ENCODE measurements at regions not wholly inside any gene's neighbourhood (a gene's known extent, or its start where the extent isn't known, plus 50 kb on each side); places are given as distances from the start of the nearest gene placed in this dataset.

- Histone ChIP-seq H3K4me3 (ENCODE audit: low read length, poor library complexity, severe bottlenecking) (no peak overlapping the region), H3K9me3 (ENCODE audit: insufficient read depth, low read depth, low read length) (no peaks in the 10 kb centered on the region), H3K9ac (ENCODE audit: low read depth, low read length, poor library complexity, severe bottlenecking) (no peak overlapping the region), H3K4me2 (ENCODE audit: low read depth, low read length, poor library complexity, severe bottlenecking) (no peak overlapping the region), H3K36me3 (ENCODE audit: insufficient read depth, low read length) (no peaks in the 10 kb centered on the region), H2AFZ (ENCODE audit: low read length) (no peak overlapping the region), H3F3A (ENCODE audit: low read depth) (no peaks in the 10 kb centered on the region), H3K79me2 (ENCODE audit: insufficient read depth, low read length) (no peaks in the 10 kb centered on the region), H3K9me2 (replicated peaks; ENCODE audit: low read depth, low read length) (no peaks in the 10 kb centered on the region), H3K4me1 (ENCODE audit: insufficient read depth, low read length, poor library complexity, severe bottlenecking) (peaks cover 16% of the 10 kb centered on the region), H4K20me1 (ENCODE audit: insufficient read depth, low read length, poor library complexity, severe bottlenecking) (no peaks in the 10 kb centered on the region), H3K27me3 (ENCODE audit: insufficient read depth, low read length, poor library complexity, severe bottlenecking) (peaks cover 12% of the 10 kb centered on the region)
- no peak for TF ChIP-seq EZH2phosphoT487 (IDR thresholded peaks at IDR 0.05; ENCODE audit: borderline replicate concordance)
- TF ChIP-seq, protein P1, sequence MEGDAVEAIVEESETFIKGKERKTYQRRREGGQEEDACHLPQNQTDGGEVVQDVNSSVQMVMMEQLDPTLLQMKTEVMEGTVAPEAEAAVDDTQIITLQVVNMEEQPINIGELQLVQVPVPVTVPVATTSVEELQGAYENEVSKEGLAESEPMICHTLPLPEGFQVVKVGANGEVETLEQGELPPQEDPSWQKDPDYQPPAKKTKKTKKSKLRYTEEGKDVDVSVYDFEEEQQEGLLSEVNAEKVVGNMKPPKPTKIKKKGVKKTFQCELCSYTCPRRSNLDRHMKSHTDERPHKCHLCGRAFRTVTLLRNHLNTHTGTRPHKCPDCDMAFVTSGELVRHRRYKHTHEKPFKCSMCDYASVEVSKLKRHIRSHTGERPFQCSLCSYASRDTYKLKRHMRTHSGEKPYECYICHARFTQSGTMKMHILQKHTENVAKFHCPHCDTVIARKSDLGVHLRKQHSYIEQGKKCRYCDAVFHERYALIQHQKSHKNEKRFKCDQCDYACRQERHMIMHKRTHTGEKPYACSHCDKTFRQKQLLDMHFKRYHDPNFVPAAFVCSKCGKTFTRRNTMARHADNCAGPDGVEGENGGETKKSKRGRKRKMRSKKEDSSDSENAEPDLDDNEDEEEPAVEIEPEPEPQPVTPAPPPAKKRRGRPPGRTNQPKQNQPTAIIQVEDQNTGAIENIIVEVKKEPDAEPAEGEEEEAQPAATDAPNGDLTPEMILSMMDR (conservative IDR thresholded peaks at IDR 0.05; ENCODE audit: low read length) = no peak
Measured at GRCh38 chr10:91036807-91037411, 116.0 kb upstream of the ANKRD1 start.

DNA sequence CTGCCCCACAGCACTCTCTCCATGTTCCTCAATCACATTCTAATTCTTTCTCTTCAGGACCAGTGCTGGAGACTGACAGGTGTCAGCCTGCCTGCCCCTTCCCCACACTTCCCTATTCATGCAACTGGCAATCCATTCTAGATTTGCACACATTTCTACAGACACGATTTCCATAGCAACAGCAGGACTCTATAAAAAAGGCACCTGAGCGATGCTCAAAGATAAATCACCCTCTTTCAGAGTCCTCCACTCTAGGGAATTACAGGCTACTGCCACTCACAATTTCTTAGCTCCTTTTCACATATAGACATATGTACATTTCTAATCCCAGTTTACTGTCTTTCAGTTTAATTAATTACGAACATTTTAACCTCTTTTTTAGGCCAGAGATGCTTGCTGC, 118.1 kb upstream of the ANKRD1 start:
- TF ChIP-seq EZH2phosphoT487 (IDR thresholded peaks at IDR 0.05; ENCODE audit: borderline replicate concordance) = no peak
- TF ChIP-seq, protein P1 (conservative IDR thresholded peaks at IDR 0.05; ENCODE audit: low read length) = no peak
- Histone ChIP-seq H3K79me2 (ENCODE audit: insufficient read depth, low read length) (no peaks in the 10 kb centered on the region), H3K4me2 (ENCODE audit: low read depth, low read length, poor library complexity, severe bottlenecking) (no peak overlapping the region), H3K9me3 (ENCODE audit: insufficient read depth, low read depth, low read length) (no peaks in the 10 kb centered on the region), H3K9me2 (replicated peaks; ENCODE audit: low read depth, low read length) (no peaks in the 10 kb centered on the region), H3K36me3 (ENCODE audit: insufficient read depth, low read length) (no peaks in the 10 kb centered on the region), H3K9ac (ENCODE audit: low read depth, low read length, poor library complexity, severe bottlenecking) (no peak overlapping the region), H3F3A (ENCODE audit: low read depth) (no peaks in the 10 kb centered on the region), H4K20me1 (ENCODE audit: insufficient read depth, low read length, poor library complexity, severe bottlenecking) (no peaks in the 10 kb centered on the region), H3K27me3 (ENCODE audit: insufficient read depth, low read length, poor library complexity, severe bottlenecking) (peaks cover 12% of the 10 kb centered on the region), H3K4me3 (ENCODE audit: low read length, poor library complexity, severe bottlenecking) (no peak overlapping the region), H3K4me1 (ENCODE audit: insufficient read depth, low read length, poor library complexity, severe bottlenecking) (peaks cover 9% of the 10 kb centered on the region), H2AFZ (ENCODE audit: low read length) (no peak overlapping the region)

DNA sequence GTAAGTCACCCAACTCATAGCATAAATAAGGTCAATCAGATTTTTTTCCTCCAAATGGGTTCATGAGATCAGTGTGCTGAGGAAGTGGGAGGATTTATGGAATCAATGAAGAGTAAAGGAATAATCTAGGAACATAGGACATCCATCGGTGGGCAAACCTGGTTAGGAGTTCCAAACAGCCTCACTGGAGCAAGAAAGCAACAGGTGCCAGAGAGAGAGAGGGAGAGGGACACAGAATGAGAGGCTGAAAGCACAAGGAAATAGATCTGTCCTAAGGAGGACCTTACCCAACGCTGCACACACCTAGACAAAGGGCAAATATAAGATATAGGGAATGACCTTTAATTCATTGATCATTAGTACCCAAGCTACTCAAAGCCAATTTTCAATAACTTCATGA, 119.5 kb upstream of the ANKRD1 start:
- H3K4me2 ChIP-seq (ENCODE audit: low read depth, low read length, poor library complexity, severe bottlenecking) = no peak overlapping the region
- no peaks in the 10 kb centered on the region for H3K4me1 ChIP-seq (ENCODE audit: insufficient read depth, low read length, poor library complexity, severe bottlenecking)
- H3K9me2 ChIP-seq (replicated peaks; ENCODE audit: low read depth, low read length) = no peaks in the 10 kb centered on the region
- no peaks in the 10 kb centered on the region for H3F3A ChIP-seq (ENCODE audit: low read depth)
- H3K9ac ChIP-seq (ENCODE audit: low read depth, low read length, poor library complexity, severe bottlenecking) = no peak overlapping the region
- no peak overlapping the region for H3K4me3 ChIP-seq (ENCODE audit: low read length, poor library complexity, severe bottlenecking)
- TF ChIP-seq, protein P1 (conservative IDR thresholded peaks at IDR 0.05; ENCODE audit: low read length) = no peak
- TF ChIP-seq EZH2phosphoT487 (IDR thresholded peaks at IDR 0.05; ENCODE audit: borderline replicate concordance) = no peak
- peaks cover 12% of the 10 kb centered on the region for H3K27me3 ChIP-seq (ENCODE audit: insufficient read depth, low read length, poor library complexity, severe bottlenecking)
- no peaks in the 10 kb centered on the region for H4K20me1 ChIP-seq (ENCODE audit: insufficient read depth, low read length, poor library complexity, severe bottlenecking)
- no peaks in the 10 kb centered on the region for H3K79me2 ChIP-seq (ENCODE audit: insufficient read depth, low read length)
- H3K9me3 ChIP-seq (ENCODE audit: insufficient read depth, low read depth, low read length) = no peaks in the 10 kb centered on the region
- no peak overlapping the region for H2AFZ ChIP-seq (ENCODE audit: low read length)
- no peaks in the 10 kb centered on the region for H3K36me3 ChIP-seq (ENCODE audit: insufficient read depth, low read length)

Data from Loucy (cell line).